ENCODE measurements at regions not wholly inside any gene's neighbourhood (a gene's known extent, or its start where the extent isn't known, plus 50 kb on each side); places are given as distances from the start of the nearest gene placed in this dataset.

- peaks cover 3 to 10% of the 10 kb centered on the region in 2 donors for H3K4me1 ChIP-seq (ENCODE audit: control insufficient read depth in 2 of 2, insufficient read depth in 2 of 2, low read length in 1 of 2)
- peaks cover 13 to 22% of the 10 kb centered on the region in 2 donors for H3K27me3 ChIP-seq (ENCODE audit: control insufficient read depth in 1 of 2, insufficient read depth in 2 of 2, low read length in 2 of 2)
- no peak overlapping the region for H3K4me3 ChIP-seq (ENCODE audit: low read depth in 1 of 2, low read length in 2 of 2)
- H3K27ac ChIP-seq (ENCODE audit: low read depth in 2 of 2, low read length in 1 of 2), result no peak overlapping the region
- no peaks in the 10 kb centered on the region for H3K9me3 ChIP-seq (ENCODE audit: control insufficient read depth in 2 of 2, insufficient read depth in 1 of 2, low read depth in 1 of 2, low read length in 1 of 2)
- WGBS, 2 donors, result 50 to 62% methylated on average over 5 to 6 of the region's 6 CpGs
- no peaks in the 10 kb centered on the region for H3K36me3 ChIP-seq (ENCODE audit: control insufficient read depth in 2 of 2, insufficient read depth in 2 of 2, low read length in 1 of 2)
These were observed 269.7 kb downstream of the FOXD2 start for GRCh38 chr1:47707503-47707902.

GRCh38 chr1:47708019-47708535, 270.2 kb downstream of the FOXD2 start:
- WGBS, 2 donors, result 13 to 24% methylated on average over 21 of the region's 21 CpGs
- H3K36me3 ChIP-seq (ENCODE audit: control insufficient read depth in 2 of 2, insufficient read depth in 2 of 2, low read length in 1 of 2), result no peaks in the 10 kb centered on the region
- no peak overlapping the region for H3K4me3 ChIP-seq (ENCODE audit: low read depth in 1 of 2, low read length in 2 of 2)
- no peaks in the 10 kb centered on the region for H3K9me3 ChIP-seq (ENCODE audit: control insufficient read depth in 2 of 2, insufficient read depth in 1 of 2, low read depth in 1 of 2, low read length in 1 of 2)
- no peak overlapping the region for H3K27ac ChIP-seq (ENCODE audit: low read depth in 2 of 2, low read length in 1 of 2)
- peaks cover 1 to 10% of the 10 kb centered on the region in 2 donors for H3K4me1 ChIP-seq (ENCODE audit: control insufficient read depth in 2 of 2, insufficient read depth in 2 of 2, low read length in 1 of 2)
- peaks cover 13 to 22% of the 10 kb centered on the region in 2 donors for H3K27me3 ChIP-seq (ENCODE audit: control insufficient read depth in 1 of 2, insufficient read depth in 2 of 2, low read length in 2 of 2)

GRCh38 chr1:47708658-47709018, 270.8 kb downstream of the FOXD2 start:
- Histone ChIP-seq H3K4me3 (ENCODE audit: low read depth in 1 of 2, low read length in 2 of 2) (no peak overlapping the region), H3K4me1 (ENCODE audit: control insufficient read depth in 2 of 2, insufficient read depth in 2 of 2, low read length in 1 of 2) (peaks cover 0 to 10% of the 10 kb centered on the region in 2 donors), H3K27ac (ENCODE audit: low read depth in 2 of 2, low read length in 1 of 2) (no peak overlapping the region), H3K36me3 (ENCODE audit: control insufficient read depth in 2 of 2, insufficient read depth in 2 of 2, low read length in 1 of 2) (no peaks in the 10 kb centered on the region), H3K27me3 (ENCODE audit: control insufficient read depth in 1 of 2, insufficient read depth in 2 of 2, low read length in 2 of 2) (peaks cover 13 to 22% of the 10 kb centered on the region in 2 donors), H3K9me3 (ENCODE audit: control insufficient read depth in 2 of 2, insufficient read depth in 1 of 2, low read depth in 1 of 2, low read length in 1 of 2) (no peaks in the 10 kb centered on the region)
- WGBS, 2 donors, result 9% methylated on average over 24 to 25 of the region's 25 CpGs

- Histone ChIP-seq H3K27ac (ENCODE audit: low read depth in 2 of 2, low read length in 1 of 2) (no peak overlapping the region), H3K27me3 (ENCODE audit: control insufficient read depth in 1 of 2, insufficient read depth in 2 of 2, low read length in 2 of 2) (peaks cover 13 to 22% of the 10 kb centered on the region in 2 donors), H3K4me1 (ENCODE audit: control insufficient read depth in 2 of 2, insufficient read depth in 2 of 2, low read length in 1 of 2) (peaks cover 0 to 10% of the 10 kb centered on the region in 2 donors), H3K4me3 (ENCODE audit: low read depth in 1 of 2, low read length in 2 of 2) (peak overlapping the region; percentile 7 to 18), H3K36me3 (ENCODE audit: control insufficient read depth in 2 of 2, insufficient read depth in 2 of 2, low read length in 1 of 2) (no peaks in the 10 kb centered on the region), H3K9me3 (ENCODE audit: control insufficient read depth in 2 of 2, insufficient read depth in 1 of 2, low read depth in 1 of 2, low read length in 1 of 2) (no peaks in the 10 kb centered on the region)
- 1% methylated on average over 78 to 82 of the region's 82 CpGs for WGBS, 2 donors
These were observed 271.4 kb downstream of the FOXD2 start for GRCh38 chr1:47709019-47709871.

- Histone ChIP-seq H3K4me3 (ENCODE audit: low read depth in 1 of 2, low read length in 2 of 2) (peak overlapping the region; percentile 7 to 18), H3K4me1 (ENCODE audit: control insufficient read depth in 2 of 2, insufficient read depth in 2 of 2, low read length in 1 of 2) (peaks cover 0 to 10% of the 10 kb centered on the region in 2 donors), H3K36me3 (ENCODE audit: control insufficient read depth in 2 of 2, insufficient read depth in 2 of 2, low read length in 1 of 2) (no peaks in the 10 kb centered on the region), H3K27ac (ENCODE audit: low read depth in 2 of 2, low read length in 1 of 2) (no peak overlapping the region), H3K9me3 (ENCODE audit: control insufficient read depth in 2 of 2, insufficient read depth in 1 of 2, low read depth in 1 of 2, low read length in 1 of 2) (no peaks in the 10 kb centered on the region), H3K27me3 (ENCODE audit: control insufficient read depth in 1 of 2, insufficient read depth in 2 of 2, low read length in 2 of 2) (peaks cover 13 to 22% of the 10 kb centered on the region in 2 donors)
- WGBS, 2 donors, result 2 to 3% methylated on average over 23 to 25 of the region's 25 CpGs
These were observed 272.0 kb downstream of the FOXD2 start for GRCh38 chr1:47709872-47710231.

GRCh38 chr1:47710329-47711071, 272.7 kb downstream of the FOXD2 start:
- 3% methylated on average over 41 to 46 of the region's 46 CpGs for WGBS, 2 donors
- Histone ChIP-seq H3K9me3 (ENCODE audit: control insufficient read depth in 2 of 2, insufficient read depth in 1 of 2, low read depth in 1 of 2, low read length in 1 of 2) (no peaks in the 10 kb centered on the region), H3K27me3 (ENCODE audit: control insufficient read depth in 1 of 2, insufficient read depth in 2 of 2, low read length in 2 of 2) (peaks cover 10 to 22% of the 10 kb centered on the region in 2 donors), H3K4me3 (ENCODE audit: low read depth in 1 of 2, low read length in 2 of 2) (peak overlapping the region in 1 of 2 donors; percentile 5), H3K36me3 (ENCODE audit: control insufficient read depth in 2 of 2, insufficient read depth in 2 of 2, low read length in 1 of 2) (no peaks in the 10 kb centered on the region), H3K27ac (ENCODE audit: low read depth in 2 of 2, low read length in 1 of 2) (no peak overlapping the region), H3K4me1 (ENCODE audit: control insufficient read depth in 2 of 2, insufficient read depth in 2 of 2, low read length in 1 of 2) (peaks cover 0 to 10% of the 10 kb centered on the region in 2 donors)
